Stimulated activated CD8-positive, alpha-beta memory T cell treated with anti-CD3 and anti-CD28 coated beads, Interleukin-12 subunit alpha, Interleukin-12 subunit beta, amount 100 ng/mL, for 4 hours (primary cell): ENCODE measurements at regions not wholly inside any gene's neighbourhood (a gene's known extent, or its start where the extent isn't known, plus 50 kb on each side); places are given as distances from the start of the nearest gene placed in this dataset.
"Not testable (repeated sequence)": the region's sequence is repeated elsewhere in the genome, so short reads cannot be mapped to it uniquely, and the experiment has no call there.

Source experiments
- DNase-seq: peaks from one replicate; pipeline ENCODE4 v3.0.0-alpha.2; 2020; ENCODE audit warnings: low read depth

- no peak for DNase-seq
Measured at GRCh38 chr9:2354856-2355696, 266.5 kb upstream of the VLDLR start.

GRCh38 chr9:2355697-2355983 lies 265.9 kb upstream of the VLDLR start:
- no peak for DNase-seq

GRCh38 chr9:2356041-2356790 lies 265.4 kb upstream of the VLDLR start:
- no peak for DNase-seq

- no peak for DNase-seq
Measured at GRCh38 chr9:2359891-2360471, 261.6 kb upstream of the VLDLR start.

- DNase-seq: no peak
Measured at GRCh38 chr9:2362150-2362549, 259.4 kb upstream of the VLDLR start.

GRCh38 chr9:2363138-2363745 lies 258.3 kb upstream of the VLDLR start:
- DNase-seq: no peak

- DNase-seq: no peak
Measured at GRCh38 chr9:2363781-2364180, 257.8 kb upstream of the VLDLR start.

GRCh38 chr9:2367970-2368369 lies 253.6 kb upstream of the VLDLR start:
- no peak for DNase-seq

- DNase-seq: no peak
Measured at GRCh38 chr9:2373648-2374047, 247.9 kb upstream of the VLDLR start.

GRCh38 chr9:2375114-2375513 lies 246.5 kb upstream of the VLDLR start:
- no peak for DNase-seq

- DNase-seq: no peak
Measured at GRCh38 chr9:2377117-2377516, 244.5 kb upstream of the VLDLR start.

GRCh38 chr9:2377834-2378233 lies 243.8 kb upstream of the VLDLR start:
- DNase-seq: no peak

- DNase-seq: no peak
Measured at GRCh38 chr9:2378266-2378665, 243.3 kb upstream of the VLDLR start.

GRCh38 chr9:2378816-2379215 lies 242.8 kb upstream of the VLDLR start:
- DNase-seq: no peak

- DNase-seq: no peak
Measured at GRCh38 chr9:2384741-2385140, 236.8 kb upstream of the VLDLR start.

- DNase-seq: no peak
Measured at GRCh38 chr9:2385746-2386145, 235.8 kb upstream of the VLDLR start.

GRCh38 chr9:2386566-2386965 lies 235.0 kb upstream of the VLDLR start:
- DNase-seq: no peak

- DNase-seq: no peak
Measured at GRCh38 chr9:2387166-2387565, 234.4 kb upstream of the VLDLR start.

- no peak for DNase-seq
Measured at GRCh38 chr9:2389404-2389803, 232.2 kb upstream of the VLDLR start.

GRCh38 chr9:2390028-2390427 lies 231.6 kb upstream of the VLDLR start:
- no peak for DNase-seq

GRCh38 chr9:2391509-2392132 lies 230.0 kb upstream of the VLDLR start:
- not testable (repeated sequence) for DNase-seq

- DNase-seq: not testable (repeated sequence)
Measured at GRCh38 chr9:2394087-2394741, 227.4 kb upstream of the VLDLR start.
